HG02571 (cell line): ENCODE measurements at regions not wholly inside any gene's neighbourhood (a gene's known extent, or its start where the extent isn't known, plus 50 kb on each side); places are given as distances from the start of the nearest gene placed in this dataset.

Experiments
- ATAC-seq: cut with Tn5 transposase; IDR thresholded peaks from one replicate; pipeline ENCODE4 v1.9.1; 2021; ENCODE audit warnings: mild to moderate bottlenecking, moderate library complexity; ENCODE audit not compliant: unreplicated experiment

GRCh38 chr11:110890995-110891394 lies 178.8 kb upstream of the ARHGAP20 start:
- ATAC-seq: no peak

- no peak for ATAC-seq
Observed at GRCh38 chr11:110886288-110886970, 174.2 kb upstream of the ARHGAP20 start.

GRCh38 chr11:110883256-110883655 lies 171.0 kb upstream of the ARHGAP20 start:
- no peak for ATAC-seq

- no peak for ATAC-seq
Observed at GRCh38 chr11:110878513-110878912, 166.3 kb upstream of the ARHGAP20 start.

- no peak for ATAC-seq
Observed at GRCh38 chr11:110874437-110875030, 162.3 kb upstream of the ARHGAP20 start.

GRCh38 chr11:110873975-110874374 lies 161.7 kb upstream of the ARHGAP20 start:
- no peak for ATAC-seq

GRCh38 chr11:110870816-110871522 lies 158.7 kb upstream of the ARHGAP20 start:
- no peak for ATAC-seq

- no peak for ATAC-seq
Observed at GRCh38 chr11:110867951-110868350, 155.7 kb upstream of the ARHGAP20 start.

GRCh38 chr11:110866081-110866480 lies 153.8 kb upstream of the ARHGAP20 start:
- no peak for ATAC-seq

GRCh38 chr11:110862407-110862806 lies 150.2 kb upstream of the ARHGAP20 start:
- no peak for ATAC-seq

- ATAC-seq: no peak
Observed at GRCh38 chr11:110860461-110860860, 148.2 kb upstream of the ARHGAP20 start.

GRCh38 chr11:110859998-110860397 lies 147.8 kb upstream of the ARHGAP20 start:
- no peak for ATAC-seq

- ATAC-seq: no peak
Observed at GRCh38 chr11:110859240-110859840, 147.1 kb upstream of the ARHGAP20 start.

- ATAC-seq: no peak
Observed at GRCh38 chr11:110858547-110858921, 146.3 kb upstream of the ARHGAP20 start.

GRCh38 chr11:110857892-110858546 lies 145.8 kb upstream of the ARHGAP20 start:
- no peak for ATAC-seq

GRCh38 chr11:110856996-110857812 lies 145.0 kb upstream of the ARHGAP20 start:
- no peak for ATAC-seq

- no peak for ATAC-seq
Observed at GRCh38 chr11:110856340-110856739, 144.1 kb upstream of the ARHGAP20 start.

GRCh38 chr11:110855191-110855590 lies 143.0 kb upstream of the ARHGAP20 start:
- ATAC-seq: no peak

- ATAC-seq: no peak
Observed at GRCh38 chr11:110852921-110853490, 140.8 kb upstream of the ARHGAP20 start.

GRCh38 chr11:110850846-110851245 lies 138.6 kb upstream of the ARHGAP20 start:
- no peak for ATAC-seq
